AG09309 (cell line): ENCODE measurements at regions not wholly inside any gene's neighbourhood (a gene's known extent, or its start where the extent isn't known, plus 50 kb on each side); places are given as distances from the start of the nearest gene placed in this dataset.

Experiments
- DNase-seq: peaks from one replicate; pipeline ENCODE4 v3.0.0-alpha.2; 2010; ENCODE audit warnings: low read depth
- H3K4me3 ChIP-seq: 2 replicates; pipeline ENCODE4 v1.5.1; 2011; ENCODE audit warnings: mild to moderate bottlenecking, low read depth, low read length, moderate library complexity; ENCODE audit not compliant: control insufficient read depth
- CTCF ChIP-seq: IDR thresholded peaks from 2 replicates; pipeline ENCODE4 v1.5.1; 2011; ENCODE audit warnings: mild to moderate bottlenecking, low read depth, low read length, inconsistent platforms; ENCODE audit not compliant: insufficient read depth, control insufficient read depth; ENCODE audit errors: missing control alignments

GRCh38 chr5:125538469-125538868 is 792.0 kb upstream of the ZNF608 start:
- H3K4me3 ChIP-seq, result no peak overlapping the region

GRCh38 chr5:125541085-125541484 is 794.6 kb upstream of the ZNF608 start:
- no peak for DNase-seq
- H3K4me3 ChIP-seq, result no peak overlapping the region
- TF ChIP-seq CTCF, result no peak

More at GRCh38 chr5:125538469-125538868, 792.0 kb upstream of the ZNF608 start:
- no peak for DNase-seq
- TF ChIP-seq CTCF, result no peak

- TF ChIP-seq CTCF, result no peak
- no peak overlapping the region for H3K4me3 ChIP-seq
- no peak for DNase-seq
These were observed 803.0 kb upstream of the ZNF608 start for GRCh38 chr5:125549322-125549911.

GRCh38 chr5:125550274-125550673 is 803.8 kb upstream of the ZNF608 start:
- no peak overlapping the region for H3K4me3 ChIP-seq
- DNase-seq, result peak; percentile 8
- TF ChIP-seq CTCF, result no peak

- DNase-seq, result no peak
- no peak for TF ChIP-seq CTCF
- H3K4me3 ChIP-seq, result no peak overlapping the region
These were observed 804.8 kb upstream of the ZNF608 start for GRCh38 chr5:125551246-125551645.

GRCh38 chr5:125551797-125552196 is 805.4 kb upstream of the ZNF608 start:
- H3K4me3 ChIP-seq, result no peak overlapping the region
- DNase-seq, result no peak
- no peak for TF ChIP-seq CTCF

GRCh38 chr5:125552486-125552885 is 806.0 kb upstream of the ZNF608 start:
- no peak overlapping the region for H3K4me3 ChIP-seq
- DNase-seq, result no peak

More at GRCh38 chr5:125552486-125552885, 806.0 kb upstream of the ZNF608 start:
- no peak for TF ChIP-seq CTCF
